ENCODE measurements at regions not wholly inside any gene's neighbourhood (a gene's known extent, or its start where the extent isn't known, plus 50 kb on each side); places are given as distances from the start of the nearest gene placed in this dataset.

DNA sequence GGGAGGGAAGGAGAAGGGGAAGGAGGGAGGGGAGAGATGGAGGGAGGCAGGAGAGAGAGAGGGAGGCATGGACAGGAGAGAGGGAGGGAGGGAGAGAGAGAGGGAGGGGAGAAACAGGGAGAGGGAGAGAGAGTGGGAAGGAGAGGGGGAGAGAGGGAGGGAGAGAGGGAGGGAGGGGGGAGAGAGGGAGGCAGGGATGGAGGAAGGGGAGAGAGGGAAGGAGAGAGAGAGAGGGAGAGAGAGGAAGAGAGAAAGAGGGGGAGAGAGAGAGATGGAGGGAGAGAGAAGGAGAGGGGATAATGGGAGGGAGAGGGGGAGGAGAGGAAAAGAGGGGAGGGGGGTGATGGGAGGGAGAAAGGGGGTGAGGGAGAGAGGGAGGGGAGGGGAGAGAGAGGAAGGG lies 86.8 kb upstream of the VSTM2B start:
- TF ChIP-seq, protein P1, sequence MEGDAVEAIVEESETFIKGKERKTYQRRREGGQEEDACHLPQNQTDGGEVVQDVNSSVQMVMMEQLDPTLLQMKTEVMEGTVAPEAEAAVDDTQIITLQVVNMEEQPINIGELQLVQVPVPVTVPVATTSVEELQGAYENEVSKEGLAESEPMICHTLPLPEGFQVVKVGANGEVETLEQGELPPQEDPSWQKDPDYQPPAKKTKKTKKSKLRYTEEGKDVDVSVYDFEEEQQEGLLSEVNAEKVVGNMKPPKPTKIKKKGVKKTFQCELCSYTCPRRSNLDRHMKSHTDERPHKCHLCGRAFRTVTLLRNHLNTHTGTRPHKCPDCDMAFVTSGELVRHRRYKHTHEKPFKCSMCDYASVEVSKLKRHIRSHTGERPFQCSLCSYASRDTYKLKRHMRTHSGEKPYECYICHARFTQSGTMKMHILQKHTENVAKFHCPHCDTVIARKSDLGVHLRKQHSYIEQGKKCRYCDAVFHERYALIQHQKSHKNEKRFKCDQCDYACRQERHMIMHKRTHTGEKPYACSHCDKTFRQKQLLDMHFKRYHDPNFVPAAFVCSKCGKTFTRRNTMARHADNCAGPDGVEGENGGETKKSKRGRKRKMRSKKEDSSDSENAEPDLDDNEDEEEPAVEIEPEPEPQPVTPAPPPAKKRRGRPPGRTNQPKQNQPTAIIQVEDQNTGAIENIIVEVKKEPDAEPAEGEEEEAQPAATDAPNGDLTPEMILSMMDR (IDR thresholded peaks at IDR 0.05): no peak

DNA sequence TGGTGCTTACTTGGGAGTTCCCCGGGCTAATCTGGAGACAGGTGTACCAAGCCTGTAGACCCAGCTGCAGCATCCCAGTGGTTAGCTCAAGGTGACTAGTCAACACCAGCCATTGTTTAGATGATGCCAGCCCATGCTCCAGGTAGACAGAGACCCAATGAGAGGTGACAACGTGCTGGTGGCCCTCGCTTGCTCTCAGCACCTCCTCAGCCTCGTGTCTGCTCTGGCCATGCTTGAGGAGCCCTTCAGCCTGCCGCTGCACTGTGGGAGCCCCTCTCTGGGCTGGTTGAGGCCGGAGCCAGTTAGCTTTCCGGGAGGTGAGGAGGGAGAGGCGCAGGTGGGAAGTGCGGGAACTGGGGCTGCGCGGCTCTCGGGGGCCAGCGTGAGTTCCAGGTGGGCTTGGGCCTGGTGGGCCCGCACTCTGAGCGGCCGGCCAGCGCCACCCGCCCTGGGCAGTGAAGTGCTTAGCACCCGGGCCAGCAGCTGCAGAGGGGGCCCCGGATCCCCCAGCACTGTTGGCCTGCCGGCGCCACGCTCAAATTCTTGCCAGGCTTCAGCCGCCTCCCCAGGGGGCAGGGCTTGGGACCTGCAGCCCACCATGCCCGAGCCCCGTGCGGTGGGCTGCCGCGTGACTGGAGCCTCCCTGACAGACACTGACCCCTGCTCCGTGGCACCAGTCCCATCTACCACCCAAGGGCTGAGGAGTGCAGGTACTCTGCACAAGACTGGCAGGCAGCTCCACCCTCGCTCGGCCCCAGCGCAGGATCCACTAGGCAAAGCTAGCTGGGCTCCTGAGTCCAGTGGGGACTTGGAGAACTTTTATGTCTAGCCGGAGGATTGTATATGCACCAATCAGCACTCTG lies 85.9 kb upstream of the VSTM2B start:
- DNase-seq: no peak
- TF ChIP-seq, protein P1 (IDR thresholded peaks at IDR 0.05): no peak
- Histone ChIP-seq H3K4me3 (no peak overlapping the region), H3K27ac (no peak overlapping the region), H3K36me3 (no peaks in the 10 kb centered on the region), H3K9me3 (peaks cover 0 to 11% (median 0%) of the 10 kb centered on the region in 3 donors), H3K27me3 (no peaks in the 10 kb centered on the region), H3K4me1 (no peaks in the 10 kb centered on the region)
- intact Hi-C loops (cut with DNase I; ENCODE audit: low total_unique reads): no loop called here

More for the DNA sequence above, 86.8 kb upstream of the VSTM2B start:
- intact Hi-C loops (cut with DNase I; ENCODE audit: low total_unique reads): no loop called here
- H3K27me3 ChIP-seq: no peaks in the 10 kb centered on the region
- no peaks in the 10 kb centered on the region for H3K36me3 ChIP-seq
- H3K27ac ChIP-seq: no peak overlapping the region
- H3K9me3 ChIP-seq: peaks cover 0 to 11% (median 0%) of the 10 kb centered on the region in 3 donors
- no peak overlapping the region for H3K4me3 ChIP-seq
- no peaks in the 10 kb centered on the region for H3K4me1 ChIP-seq
- DNase-seq: no peak

DNA sequence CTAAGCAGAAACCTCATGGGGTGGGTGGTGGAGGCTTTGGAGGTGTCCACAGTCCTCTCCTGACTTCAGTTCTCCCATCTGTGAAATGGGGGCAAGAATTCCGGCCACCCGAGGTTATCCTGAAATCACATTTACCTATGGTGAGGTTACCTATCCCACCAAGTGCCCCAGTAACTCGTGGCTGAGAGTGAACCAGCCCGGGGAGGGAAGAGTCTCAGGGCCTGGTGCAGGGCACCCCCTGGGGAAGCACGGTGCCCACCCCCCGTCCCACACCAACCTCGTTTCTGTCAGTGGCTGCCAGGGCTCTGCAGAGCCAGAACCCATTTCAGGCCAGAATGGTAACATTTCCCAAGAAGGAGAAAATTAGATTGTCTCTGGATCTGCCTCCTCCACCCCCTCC lies 83.7 kb upstream of the VSTM2B start:
- H3K27me3 ChIP-seq: no peaks in the 10 kb centered on the region
- TF ChIP-seq, protein P1 (IDR thresholded peaks at IDR 0.05): no peak
- H3K4me1 ChIP-seq: no peaks in the 10 kb centered on the region
- DNase-seq: no peak
- H3K27ac ChIP-seq: no peak overlapping the region
- no peaks in the 10 kb centered on the region for H3K36me3 ChIP-seq
- no peak overlapping the region for H3K4me3 ChIP-seq
- peaks cover 0 to 11% (median 0%) of the 10 kb centered on the region in 3 donors for H3K9me3 ChIP-seq
- intact Hi-C loops (cut with DNase I; ENCODE audit: low total_unique reads): no loop called here

DNA sequence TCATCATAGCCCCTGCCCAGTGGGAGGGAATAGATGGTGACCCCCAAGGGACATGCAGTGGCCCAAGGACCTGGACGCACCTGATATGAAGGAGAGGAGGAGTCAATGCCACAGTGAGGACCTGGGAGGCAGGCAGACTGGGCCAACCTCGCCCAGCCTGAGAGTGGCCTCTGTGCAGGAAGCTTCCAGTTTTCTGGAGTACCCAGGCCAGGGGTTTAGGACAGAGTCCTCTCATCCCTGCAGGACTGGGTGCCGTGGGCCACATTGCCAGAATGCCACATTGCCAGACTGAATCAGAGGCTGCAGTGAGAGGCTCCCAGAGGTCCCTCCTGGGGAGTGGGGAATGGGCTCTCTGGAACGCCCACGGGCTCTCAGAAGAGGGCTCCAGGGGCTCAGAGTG lies 82.9 kb upstream of the VSTM2B start:
- H3K4me3 ChIP-seq: no peak overlapping the region
- H3K4me1 ChIP-seq: no peaks in the 10 kb centered on the region
- DNase-seq: no peak
- H3K27me3 ChIP-seq: no peaks in the 10 kb centered on the region
- H3K36me3 ChIP-seq: no peaks in the 10 kb centered on the region
- no peak overlapping the region for H3K27ac ChIP-seq
- intact Hi-C loops (cut with DNase I; ENCODE audit: low total_unique reads): no loop called here
- peaks cover 0 to 11% (median 0%) of the 10 kb centered on the region in 3 donors for H3K9me3 ChIP-seq
- TF ChIP-seq, protein P1 (IDR thresholded peaks at IDR 0.05): no peak

DNA sequence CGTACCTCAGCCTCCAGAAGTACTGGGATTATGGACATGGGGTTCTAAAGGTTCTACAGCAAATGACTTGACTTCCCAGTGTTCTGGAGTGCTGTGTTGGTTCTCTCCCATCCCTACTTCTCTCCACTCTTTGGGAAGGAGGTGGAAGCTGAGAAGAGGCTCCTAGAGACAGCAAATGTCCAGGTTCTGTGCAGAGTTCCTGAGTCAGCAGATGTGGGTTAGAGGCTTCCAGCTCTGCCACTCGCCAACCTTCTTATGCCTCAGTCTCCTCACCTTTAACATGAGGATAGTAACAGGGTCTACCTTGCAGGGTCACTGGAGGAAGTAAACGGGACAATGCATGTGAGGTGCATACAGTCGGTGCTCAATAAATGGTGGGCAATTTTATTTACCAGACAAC lies 80.5 kb upstream of the VSTM2B start:
- DNase-seq: no peak
- Histone ChIP-seq H3K9me3 (peaks cover 0 to under 1% (median 0%) of the 10 kb centered on the region in 3 donors), H3K27ac (no peak overlapping the region), H3K27me3 (no peaks in the 10 kb centered on the region), H3K36me3 (no peaks in the 10 kb centered on the region), H3K4me3 (no peak overlapping the region), H3K4me1 (no peaks in the 10 kb centered on the region)
- TF ChIP-seq, protein P1 (IDR thresholded peaks at IDR 0.05): no peak
- intact Hi-C loops (cut with DNase I; ENCODE audit: low total_unique reads): no loop called here
